ENCODE measurements at regions not wholly inside any gene's neighbourhood (a gene's known extent, or its start where the extent isn't known, plus 50 kb on each side); places are given as distances from the start of the nearest gene placed in this dataset.

GRCh38 chr20:6492271-6493055 lies 275.0 kb upstream of the BMP2 start:
- H3K27me3 ChIP-seq (ENCODE audit: insufficient read depth, poor library complexity, severe bottlenecking): no peaks in the 10 kb centered on the region
- no peak for TF ChIP-seq POLR2AphosphoS5 (IDR thresholded peaks at IDR 0.05; ENCODE audit: low read depth)
- TF ChIP-seq CTCF (IDR thresholded peaks at IDR 0.05; ENCODE audit: insufficient read depth, low read length): no peak
- no peak for DNase-seq (ENCODE audit: low read depth in 1 of 2, low spot score in 1 of 2)
- no peak overlapping the region for H3K27ac ChIP-seq (replicated peaks)
- H3K4me3 ChIP-seq (replicated peaks; ENCODE audit: insufficient read depth, low read length): no peak overlapping the region

- Histone ChIP-seq H3K4me3 (replicated peaks; ENCODE audit: insufficient read depth, low read length) (no peak overlapping the region), H3K27ac (replicated peaks) (no peak overlapping the region), H3K27me3 (ENCODE audit: insufficient read depth, poor library complexity, severe bottlenecking) (no peaks in the 10 kb centered on the region)
- DNase-seq (ENCODE audit: low read depth in 1 of 2, low spot score in 1 of 2): no peak
- no peak for TF ChIP-seq POLR2AphosphoS5 (IDR thresholded peaks at IDR 0.05; ENCODE audit: low read depth)
Measured at GRCh38 chr20:6490849-6491248, 276.6 kb upstream of the BMP2 start.

GRCh38 chr20:6489361-6490171 lies 277.9 kb upstream of the BMP2 start:
- Histone ChIP-seq H3K4me3 (replicated peaks; ENCODE audit: insufficient read depth, low read length) (no peak overlapping the region), H3K27ac (replicated peaks) (no peak overlapping the region), H3K27me3 (ENCODE audit: insufficient read depth, poor library complexity, severe bottlenecking) (no peaks in the 10 kb centered on the region)
- TF ChIP-seq SPI1 (IDR thresholded peaks at IDR 0.05; ENCODE audit: borderline replicate concordance, low read depth): no peak
- TF ChIP-seq POLR2AphosphoS5 (IDR thresholded peaks at IDR 0.05; ENCODE audit: low read depth): no peak
- TF ChIP-seq CTCF (IDR thresholded peaks at IDR 0.05; ENCODE audit: insufficient read depth, low read length): no peak
- no peak for TF ChIP-seq GABPA (IDR thresholded peaks at IDR 0.05; ENCODE audit: low read depth)
- TF ChIP-seq REST (IDR thresholded peaks at IDR 0.05; ENCODE audit: insufficient replicate concordance, low read depth): no peak
- DNase-seq (ENCODE audit: low read depth in 1 of 2, low spot score in 1 of 2): peak in 1 of 2 experiments; percentile 90

- Histone ChIP-seq H3K27ac (replicated peaks) (no peak overlapping the region), H3K4me3 (replicated peaks; ENCODE audit: insufficient read depth, low read length) (no peak overlapping the region), H3K27me3 (ENCODE audit: insufficient read depth, poor library complexity, severe bottlenecking) (no peaks in the 10 kb centered on the region)
- TF ChIP-seq CTCF (IDR thresholded peaks at IDR 0.05; ENCODE audit: insufficient read depth, low read length) (no peak), POLR2AphosphoS5 (IDR thresholded peaks at IDR 0.05; ENCODE audit: low read depth) (no peak), SPI1 (IDR thresholded peaks at IDR 0.05; ENCODE audit: borderline replicate concordance, low read depth) (no peak), REST (IDR thresholded peaks at IDR 0.05; ENCODE audit: insufficient replicate concordance, low read depth) (no peak), GABPA (IDR thresholded peaks at IDR 0.05; ENCODE audit: low read depth) (no peak)
- no peak for DNase-seq (ENCODE audit: low read depth in 1 of 2, low spot score in 1 of 2)
Measured at GRCh38 chr20:6485351-6485750, 282.1 kb upstream of the BMP2 start.

All from HL-60 (cell line).